MCF 10A (cell line): ENCODE measurements at regions not wholly inside any gene's neighbourhood (a gene's known extent, or its start where the extent isn't known, plus 50 kb on each side); places are given as distances from the start of the nearest gene placed in this dataset.

Source experiments
- BruUV-seq: library from RNA; stranded (reverse); fragments of 400-500 nt; replicated peaks from 2 replicates; lab custom pipeline; 2021; lab: Mats Ljungman, UMichigan
- CTCF ChIA-PET: fragments of 300-600 bp; sonication (Branson Sonifier 250); formaldehyde crosslinking; extraction: SDS; loops from one replicate; lab custom pipeline; 2021; ENCODE audit warnings: antibody characterized with exemption, inconsistent platforms; lab: Yijun Ruan, JAX
- POLR2A ChIA-PET: fragments of 300-600, 350-650 bp; sonication (Branson Sonifier 250); formaldehyde crosslinking; extraction: SDS; loops from one replicate; lab custom pipeline; 2020; ENCODE audit warnings: antibody characterized with exemption, inconsistent platforms; lab: Yijun Ruan, JAX
- DNase-seq: peaks from one replicate; pipeline ENCODE4 v3.0.0-alpha.2; 2018; ENCODE audit not compliant: unreplicated experiment
- H3K27ac Mint-ChIP-seq: one replicate; pipeline ENCODE4 v1.8.0; 2022; ENCODE audit warnings: mild to moderate bottlenecking, low read depth, mixed read lengths; ENCODE audit not compliant: unreplicated experiment
- H3K27me3 Mint-ChIP-seq: one replicate; pipeline ENCODE4 v1.8.0; 2022; ENCODE audit warnings: mixed read lengths; ENCODE audit not compliant: insufficient read depth, unreplicated experiment
- H3K36me3 Mint-ChIP-seq: one replicate; pipeline ENCODE4 v1.8.0; 2022; ENCODE audit warnings: mild to moderate bottlenecking, moderate library complexity, mixed read lengths; ENCODE audit not compliant: insufficient read depth, unreplicated experiment
- H3K4me1 Mint-ChIP-seq: one replicate; pipeline ENCODE4 v1.8.0; 2022; ENCODE audit warnings: mixed read lengths; ENCODE audit not compliant: insufficient read depth, unreplicated experiment
- H3K4me3 Mint-ChIP-seq: one replicate; pipeline ENCODE4 v1.8.0; 2022; ENCODE audit warnings: mild to moderate bottlenecking, moderate library complexity, mixed read lengths; ENCODE audit not compliant: unreplicated experiment
- H3K9me3 Mint-ChIP-seq: one replicate; pipeline ENCODE4 v1.8.0; 2022; ENCODE audit warnings: mixed read lengths; ENCODE audit not compliant: unreplicated experiment
- intact Hi-C: fragments of 100-400 bp; cut with micrococcal nuclease; formaldehyde crosslinking; loops from 2 replicates; pipeline ENCODE4 v1.14.1; 2022
- TF ChIP-seq, protein P1 (sequence below): fragments of 200-600 bp; IDR thresholded peaks from one replicate; pipeline ENCODE4 v1.8.0; 2022; ENCODE audit warnings: antibody characterized with exemption, mild to moderate bottlenecking; ENCODE audit not compliant: unreplicated experiment

DNA sequence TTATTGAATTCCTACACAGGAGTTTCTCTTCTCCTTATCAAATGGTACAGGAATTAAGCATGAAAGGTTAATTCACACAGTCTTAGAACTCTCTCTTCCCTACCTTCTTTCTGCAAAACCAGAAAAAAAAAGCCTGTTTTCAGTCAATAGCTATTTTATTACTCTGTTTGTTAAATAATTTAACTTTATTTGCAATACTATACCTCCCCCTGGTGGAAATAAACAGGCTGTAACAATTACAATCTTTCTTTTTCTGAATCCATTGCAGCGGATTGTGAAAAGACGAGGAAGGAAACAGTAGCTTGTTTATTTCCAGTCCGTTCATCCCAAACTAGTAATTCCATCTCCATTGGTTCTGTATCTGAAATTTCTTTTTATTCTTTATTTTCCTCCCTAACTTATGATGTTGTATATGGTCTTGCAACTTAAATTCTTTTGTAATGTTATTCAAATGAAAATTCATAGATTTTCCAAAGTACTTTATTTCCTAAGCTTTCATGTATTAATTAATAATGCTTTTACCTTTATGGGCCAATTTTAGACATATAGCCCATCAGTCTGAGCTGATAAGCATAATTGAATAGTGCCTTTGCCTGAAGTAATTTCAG is 165.2 kb downstream of the SH3BP4 start:
- CTCF ChIA-PET: interaction anchor here (0.6 to 3.1 kb wide), 34 partner anchors 10 to 1712 kb away, joined by 3 to 34 read pairs (median 4); no protein-coding TSS in a partner anchor
- peaks cover 27% of the 10 kb centered on the region for H3K27me3 Mint-ChIP-seq
- no peak overlapping the region for H3K4me3 Mint-ChIP-seq
- BruUV-seq: no TSS peak
- H3K36me3 Mint-ChIP-seq: no peaks in the 10 kb centered on the region
- TF ChIP-seq, protein P1, sequence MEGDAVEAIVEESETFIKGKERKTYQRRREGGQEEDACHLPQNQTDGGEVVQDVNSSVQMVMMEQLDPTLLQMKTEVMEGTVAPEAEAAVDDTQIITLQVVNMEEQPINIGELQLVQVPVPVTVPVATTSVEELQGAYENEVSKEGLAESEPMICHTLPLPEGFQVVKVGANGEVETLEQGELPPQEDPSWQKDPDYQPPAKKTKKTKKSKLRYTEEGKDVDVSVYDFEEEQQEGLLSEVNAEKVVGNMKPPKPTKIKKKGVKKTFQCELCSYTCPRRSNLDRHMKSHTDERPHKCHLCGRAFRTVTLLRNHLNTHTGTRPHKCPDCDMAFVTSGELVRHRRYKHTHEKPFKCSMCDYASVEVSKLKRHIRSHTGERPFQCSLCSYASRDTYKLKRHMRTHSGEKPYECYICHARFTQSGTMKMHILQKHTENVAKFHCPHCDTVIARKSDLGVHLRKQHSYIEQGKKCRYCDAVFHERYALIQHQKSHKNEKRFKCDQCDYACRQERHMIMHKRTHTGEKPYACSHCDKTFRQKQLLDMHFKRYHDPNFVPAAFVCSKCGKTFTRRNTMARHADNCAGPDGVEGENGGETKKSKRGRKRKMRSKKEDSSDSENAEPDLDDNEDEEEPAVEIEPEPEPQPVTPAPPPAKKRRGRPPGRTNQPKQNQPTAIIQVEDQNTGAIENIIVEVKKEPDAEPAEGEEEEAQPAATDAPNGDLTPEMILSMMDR: peak; percentile 60
- intact Hi-C loops: loop anchor here (1.0 to 10.0 kb wide), 2 partner anchors 567 to 982 kb away; no protein-coding TSS in a partner anchor
- POLR2A ChIA-PET: interaction anchor here (0.7 to 1.2 kb wide), 3 partner anchors 91 to 799 kb away, joined by 3 to 4 read pairs (median 3); no protein-coding TSS in a partner anchor
- no peaks in the 10 kb centered on the region for H3K9me3 Mint-ChIP-seq
- no peak overlapping the region for H3K27ac Mint-ChIP-seq
- peak; percentile 50 for DNase-seq
- H3K4me1 Mint-ChIP-seq: no peaks in the 10 kb centered on the region

DNA sequence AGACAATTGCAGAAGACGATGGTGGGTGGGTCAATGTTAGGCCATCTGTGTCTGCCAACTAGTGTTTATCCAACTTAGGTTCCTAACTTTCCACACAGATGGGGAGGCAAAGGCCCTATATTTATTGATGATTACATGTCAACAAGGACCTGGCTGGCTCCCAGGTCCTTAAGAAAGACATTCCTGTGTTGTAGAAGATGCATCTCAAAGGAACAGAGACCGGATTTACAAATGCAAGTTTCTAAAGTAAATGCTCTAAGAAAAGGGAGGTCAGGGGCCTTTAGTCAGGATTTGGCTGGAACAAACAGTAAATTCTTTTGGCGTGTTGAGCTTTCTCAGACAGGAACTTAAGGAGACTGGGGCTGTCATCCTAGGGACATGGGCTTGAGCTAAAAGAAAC is 175.0 kb downstream of the SH3BP4 start:
- no peaks in the 10 kb centered on the region for H3K4me1 Mint-ChIP-seq
- DNase-seq: no peak
- intact Hi-C loops: no loop called here
- no peaks in the 10 kb centered on the region for H3K9me3 Mint-ChIP-seq
- peaks cover 43% of the 10 kb centered on the region for H3K27me3 Mint-ChIP-seq
- POLR2A ChIA-PET: interaction anchor here (0.9 kb wide), 1 partner anchor 95 kb away, joined by 3 read pairs; no protein-coding TSS in a partner anchor
- H3K4me3 Mint-ChIP-seq: no peak overlapping the region
- CTCF ChIA-PET: interaction anchor here (0.7 to 1.9 kb wide), 3 partner anchors 10 to 466 kb away, joined by 3 to 6 read pairs (median 4); no protein-coding TSS in a partner anchor
- TF ChIP-seq, protein P1: no peak
- H3K27ac Mint-ChIP-seq: no peak overlapping the region
- no TSS peak for BruUV-seq
- H3K36me3 Mint-ChIP-seq: no peaks in the 10 kb centered on the region

DNA sequence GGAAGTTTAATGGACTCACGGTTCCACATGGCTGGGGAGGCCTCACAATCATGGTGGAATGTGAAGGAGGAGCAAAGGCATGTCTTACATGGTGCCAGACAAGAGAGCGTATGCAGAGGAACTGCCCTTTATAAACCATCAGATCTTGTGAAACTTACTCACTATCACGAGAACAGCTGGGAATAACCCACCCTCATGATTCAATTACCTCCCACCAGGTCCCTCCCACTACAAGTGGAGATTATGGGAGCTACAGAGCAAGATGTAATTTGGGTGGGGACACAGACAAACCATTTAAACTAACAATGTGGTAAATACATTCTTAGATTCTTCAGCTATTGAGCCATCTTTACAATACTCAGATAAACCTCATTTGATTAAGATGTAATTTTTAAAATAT is 176.1 kb downstream of the SH3BP4 start:
- Mint-ChIP-seq H3K4me3 (no peak overlapping the region), H3K36me3 (no peaks in the 10 kb centered on the region), H3K27me3 (peaks cover 31% of the 10 kb centered on the region), H3K4me1 (no peaks in the 10 kb centered on the region), H3K9me3 (no peaks in the 10 kb centered on the region), H3K27ac (no peak overlapping the region)
- DNase-seq: no peak
- TF ChIP-seq, protein P1: no peak
- BruUV-seq: no TSS peak
- CTCF ChIA-PET: interaction anchor here (1.1 to 1.9 kb wide), 3 partner anchors 12 to 465 kb away, joined by 3 to 6 read pairs (median 6); no protein-coding TSS in a partner anchor
- POLR2A ChIA-PET: interaction anchor here (0.7 kb wide), 1 partner anchor 597 kb away, joined by 3 read pairs; no protein-coding TSS in a partner anchor
- intact Hi-C loops: no loop called here

DNA sequence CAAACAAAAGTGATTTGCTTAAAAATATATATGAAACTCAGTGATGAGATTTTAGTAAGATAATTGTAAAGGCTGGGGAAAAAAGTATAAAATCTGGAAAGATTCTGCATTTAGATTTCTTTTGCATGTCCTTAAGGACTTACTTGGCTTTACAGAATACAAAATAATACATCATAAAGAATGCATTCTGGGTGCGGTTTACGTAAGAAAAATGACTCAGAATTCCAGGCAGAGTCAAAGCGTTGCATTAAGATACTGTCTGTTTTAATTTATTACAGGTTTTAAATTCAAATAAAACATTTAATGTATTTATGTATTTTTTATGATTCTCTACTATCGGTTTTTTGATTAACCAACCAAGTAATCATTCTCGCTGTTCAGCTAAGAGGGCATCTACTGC is 178.0 kb downstream of the SH3BP4 start:
- BruUV-seq: no TSS peak
- CTCF ChIA-PET: interaction anchor here (1.1 to 13.0 kb wide), 2 partner anchors 463 to 616 kb away, joined by 3 to 185 read pairs; no protein-coding TSS in a partner anchor
- no peak overlapping the region for H3K27ac Mint-ChIP-seq

More for the DNA sequence above, 178.0 kb downstream of the SH3BP4 start:
- DNase-seq: peak; percentile 29
- Mint-ChIP-seq H3K9me3 (no peaks in the 10 kb centered on the region), H3K27me3 (peaks cover 24% of the 10 kb centered on the region), H3K36me3 (no peaks in the 10 kb centered on the region), H3K4me1 (no peaks in the 10 kb centered on the region), H3K4me3 (no peak overlapping the region)
- intact Hi-C loops: loop anchor here (10.0 kb wide), 1 partner anchor 545 kb away; no protein-coding TSS in a partner anchor
- TF ChIP-seq, protein P1: no peak
- POLR2A ChIA-PET: interaction anchor here (0.9 kb wide), 1 partner anchor 617 kb away, joined by 3 read pairs; no protein-coding TSS in a partner anchor
